ENCODE measurements at regions not wholly inside any gene's neighbourhood (a gene's known extent, or its start where the extent isn't known, plus 50 kb on each side); places are given as distances from the start of the nearest gene placed in this dataset.

DNA sequence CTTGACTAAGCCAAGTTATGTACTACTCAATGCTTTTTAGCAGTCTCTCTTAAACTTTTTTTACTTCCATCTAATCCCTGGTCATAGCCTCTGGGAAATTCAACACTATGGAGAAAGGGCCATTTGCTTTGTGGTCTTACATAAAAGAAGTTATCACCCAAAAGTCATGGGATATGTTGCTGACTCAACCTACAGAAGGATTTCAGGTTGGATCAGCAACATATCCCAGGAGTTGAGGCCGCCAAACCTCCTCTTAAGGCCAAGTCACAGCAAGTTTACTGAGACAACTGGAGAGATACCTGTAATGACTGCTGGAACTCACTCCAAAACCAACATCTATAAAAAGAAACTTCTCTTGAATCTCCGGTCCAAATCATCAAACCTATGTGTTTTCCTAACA lies 141.1 kb downstream of the IRS1 start:
- Histone ChIP-seq H3K9me2 (ENCODE audit: low read depth, low read length) (no peaks in the 10 kb centered on the region), H3K4me1 (ENCODE audit: insufficient read depth, low read length, severe bottlenecking) (no peaks in the 10 kb centered on the region), H3F3A (ENCODE audit: insufficient read depth, low read length) (no peaks in the 10 kb centered on the region), H3K9ac (ENCODE audit: low read length) (no peak overlapping the region), H3K36me3 (ENCODE audit: insufficient read depth, low read length) (no peaks in the 10 kb centered on the region), H3K79me2 (ENCODE audit: insufficient read depth, low read length) (no peaks in the 10 kb centered on the region), H3K4me2 (ENCODE audit: low read length) (no peak overlapping the region), H4K20me1 (ENCODE audit: insufficient read depth, low read length) (no peaks in the 10 kb centered on the region), H3K27ac (ENCODE audit: low read depth, low read length, poor library complexity, severe bottlenecking) (no peak overlapping the region), H3K9me3 (ENCODE audit: low read length) (no peaks in the 10 kb centered on the region), H2AFZ (ENCODE audit: low read length) (no peak overlapping the region), H3K27me3 (ENCODE audit: insufficient read depth, low read length) (no peaks in the 10 kb centered on the region), H3K4me3 (ENCODE audit: low read depth, low read length, poor library complexity, severe bottlenecking) (no peak overlapping the region)
- TF ChIP-seq EZH2 (IDR thresholded peaks at IDR 0.05; ENCODE audit: borderline replicate concordance, low read length) (no peak), CTCF (IDR thresholded peaks at IDR 0.05; ENCODE audit: low read length) (no peak)

- Histone ChIP-seq H3F3A (ENCODE audit: insufficient read depth, low read length) (no peaks in the 10 kb centered on the region), H3K27me3 (ENCODE audit: insufficient read depth, low read length) (no peaks in the 10 kb centered on the region), H3K79me2 (ENCODE audit: insufficient read depth, low read length) (no peaks in the 10 kb centered on the region), H3K36me3 (ENCODE audit: insufficient read depth, low read length) (no peaks in the 10 kb centered on the region), H3K9me2 (ENCODE audit: low read depth, low read length) (no peaks in the 10 kb centered on the region), H3K27ac (ENCODE audit: low read depth, low read length, poor library complexity, severe bottlenecking) (no peak overlapping the region), H3K9me3 (ENCODE audit: low read length) (no peaks in the 10 kb centered on the region), H3K4me2 (ENCODE audit: low read length) (no peak overlapping the region), H3K9ac (ENCODE audit: low read length) (no peak overlapping the region), H3K4me1 (ENCODE audit: insufficient read depth, low read length, severe bottlenecking) (no peaks in the 10 kb centered on the region), H2AFZ (ENCODE audit: low read length) (no peak overlapping the region), H3K4me3 (ENCODE audit: low read depth, low read length, poor library complexity, severe bottlenecking) (no peak overlapping the region), H4K20me1 (ENCODE audit: insufficient read depth, low read length) (no peaks in the 10 kb centered on the region)
- TF ChIP-seq CTCF (IDR thresholded peaks at IDR 0.05; ENCODE audit: low read length) (no peak), EZH2 (IDR thresholded peaks at IDR 0.05; ENCODE audit: borderline replicate concordance, low read length) (no peak)
Measured at GRCh38 chr2:226657340-226658053, 142.1 kb downstream of the IRS1 start.

DNA sequence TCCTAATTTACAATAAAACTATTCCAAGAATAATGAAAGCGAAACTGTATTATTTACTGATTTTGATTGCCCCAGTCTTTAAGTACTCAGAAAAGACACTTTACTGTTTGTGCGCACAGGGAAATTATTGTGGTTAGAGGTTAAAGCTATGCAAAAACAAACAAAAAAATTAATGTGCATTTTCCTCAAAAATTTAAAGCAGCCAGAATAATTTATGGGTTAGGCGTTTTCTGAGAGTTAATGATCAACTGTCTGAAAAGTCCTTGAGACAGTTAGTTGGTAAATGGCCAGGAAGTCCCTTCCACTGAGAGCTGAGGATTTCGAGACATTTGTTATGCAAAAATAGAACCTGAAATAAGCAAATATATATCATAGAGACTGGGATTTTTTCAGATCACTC lies 143.3 kb downstream of the IRS1 start:
- H2AFZ ChIP-seq (ENCODE audit: low read length): no peak overlapping the region
- TF ChIP-seq EZH2 (IDR thresholded peaks at IDR 0.05; ENCODE audit: borderline replicate concordance, low read length) (no peak), CTCF (IDR thresholded peaks at IDR 0.05; ENCODE audit: low read length) (no peak)

More for the DNA sequence above, 143.3 kb downstream of the IRS1 start:
- H3K4me2 ChIP-seq (ENCODE audit: low read length): no peak overlapping the region
- no peaks in the 10 kb centered on the region for H3K79me2 ChIP-seq (ENCODE audit: insufficient read depth, low read length)
- no peak overlapping the region for H3K27ac ChIP-seq (ENCODE audit: low read depth, low read length, poor library complexity, severe bottlenecking)
- no peaks in the 10 kb centered on the region for H3K9me2 ChIP-seq (ENCODE audit: low read depth, low read length)
- no peaks in the 10 kb centered on the region for H3K4me1 ChIP-seq (ENCODE audit: insufficient read depth, low read length, severe bottlenecking)
- no peaks in the 10 kb centered on the region for H3F3A ChIP-seq (ENCODE audit: insufficient read depth, low read length)
- H4K20me1 ChIP-seq (ENCODE audit: insufficient read depth, low read length): no peaks in the 10 kb centered on the region
- no peak overlapping the region for H3K4me3 ChIP-seq (ENCODE audit: low read depth, low read length, poor library complexity, severe bottlenecking)
- H3K27me3 ChIP-seq (ENCODE audit: insufficient read depth, low read length): no peaks in the 10 kb centered on the region
- H3K9ac ChIP-seq (ENCODE audit: low read length): no peak overlapping the region
- no peaks in the 10 kb centered on the region for H3K36me3 ChIP-seq (ENCODE audit: insufficient read depth, low read length)
- H3K9me3 ChIP-seq (ENCODE audit: low read length): no peaks in the 10 kb centered on the region

Measured in OCI-LY1 (cell line).